ENCODE measurements at regions not wholly inside any gene's neighbourhood (a gene's known extent, or its start where the extent isn't known, plus 50 kb on each side); places are given as distances from the start of the nearest gene placed in this dataset.
"Not testable (repeated sequence)": the region's sequence is repeated elsewhere in the genome, so short reads cannot be mapped to it uniquely, and the experiment has no call there.

DNA sequence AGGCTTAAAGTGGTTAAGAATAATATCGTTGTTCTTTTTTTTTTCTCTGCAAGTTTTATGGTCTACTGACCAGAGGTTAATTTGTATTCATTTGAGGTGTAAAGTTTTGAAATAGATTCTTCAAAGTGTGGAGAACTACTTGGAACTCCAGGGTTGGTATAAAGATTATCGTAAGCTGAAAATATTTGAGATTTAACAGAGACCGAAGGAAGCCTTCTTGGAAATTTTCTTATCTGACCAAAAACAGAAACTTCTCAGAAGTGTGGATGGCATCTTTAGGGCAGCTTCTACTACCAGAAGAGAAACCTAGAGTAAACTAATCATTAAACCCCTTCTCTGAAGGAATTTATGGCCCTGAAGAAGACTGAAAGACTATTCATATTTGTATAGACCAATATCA lies 206.8 kb upstream of the MON1B start:
- DNase-seq (ENCODE audit: low spot score) = no peak

DNA sequence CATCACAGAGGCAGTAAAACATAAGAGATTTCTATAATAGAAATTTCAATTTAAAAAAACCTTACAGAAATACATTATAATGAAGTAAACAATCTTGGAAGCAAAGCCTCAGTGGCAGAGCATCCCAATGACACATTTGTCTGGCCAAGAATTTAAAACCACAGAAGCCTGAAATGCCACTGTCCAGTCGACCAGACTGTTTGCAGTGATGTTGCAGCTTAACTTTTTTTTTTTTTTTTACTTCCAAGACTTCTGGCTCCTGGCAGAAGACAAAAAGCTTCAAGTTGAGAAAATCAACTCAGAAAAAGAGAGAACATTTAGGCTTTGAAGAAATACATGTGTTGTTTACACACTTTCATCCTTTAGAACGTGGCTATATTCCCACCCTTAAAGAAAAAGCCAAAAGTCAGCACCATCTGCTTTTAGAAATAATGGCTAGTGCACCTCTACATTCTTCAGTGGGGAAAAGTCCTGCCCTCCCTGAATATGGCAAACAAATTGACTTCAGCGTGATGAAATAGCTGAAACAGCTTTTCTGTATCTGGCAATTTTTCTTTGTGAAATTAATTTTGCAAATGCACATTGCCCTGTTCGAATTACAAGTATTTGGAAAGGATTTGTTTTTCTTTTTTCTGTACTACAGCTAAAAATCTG lies 205.5 kb upstream of the MON1B start:
- DNase-seq (ENCODE audit: low spot score) = no peak

DNA sequence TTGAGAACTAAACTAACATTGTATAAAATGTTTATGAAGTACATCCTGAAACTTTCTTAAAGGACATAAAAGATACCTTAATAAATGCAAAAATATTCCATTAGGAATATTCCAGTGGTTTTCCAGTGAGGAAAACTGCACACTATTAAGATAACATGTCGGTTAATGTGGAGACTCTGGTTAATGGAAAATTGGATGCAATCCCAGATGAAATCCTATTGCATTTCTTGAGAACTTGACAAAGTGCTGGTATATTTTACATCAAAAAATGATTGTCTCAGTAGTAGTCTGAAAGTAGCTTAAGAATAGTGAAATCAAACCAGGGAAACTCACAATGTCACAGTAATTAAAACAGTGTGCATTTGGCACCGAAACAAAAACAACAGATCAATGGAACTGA lies 202.5 kb upstream of the MON1B start:
- no peak for DNase-seq (ENCODE audit: low spot score)

DNA sequence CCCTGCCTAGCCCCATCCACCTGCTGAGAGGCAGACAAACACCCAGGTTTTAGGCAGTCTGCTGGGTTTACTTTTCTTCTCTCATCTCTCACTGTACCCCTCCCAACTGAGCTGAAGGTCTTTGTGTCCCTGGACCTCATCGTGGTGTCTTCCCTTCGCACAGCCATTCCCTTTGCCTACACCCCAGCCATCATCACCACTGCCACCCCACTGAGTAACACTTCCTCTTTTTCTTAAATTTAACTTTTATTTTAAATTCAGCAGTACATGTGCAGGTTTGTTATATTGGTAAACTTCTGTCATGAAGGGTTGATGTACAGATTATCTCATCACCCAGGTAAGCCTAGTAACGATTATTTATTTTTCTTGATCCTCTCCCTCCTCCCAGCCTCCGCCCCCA lies 188.3 kb upstream of the MON1B start:
- no peak for DNase-seq (ENCODE audit: low spot score)

DNA sequence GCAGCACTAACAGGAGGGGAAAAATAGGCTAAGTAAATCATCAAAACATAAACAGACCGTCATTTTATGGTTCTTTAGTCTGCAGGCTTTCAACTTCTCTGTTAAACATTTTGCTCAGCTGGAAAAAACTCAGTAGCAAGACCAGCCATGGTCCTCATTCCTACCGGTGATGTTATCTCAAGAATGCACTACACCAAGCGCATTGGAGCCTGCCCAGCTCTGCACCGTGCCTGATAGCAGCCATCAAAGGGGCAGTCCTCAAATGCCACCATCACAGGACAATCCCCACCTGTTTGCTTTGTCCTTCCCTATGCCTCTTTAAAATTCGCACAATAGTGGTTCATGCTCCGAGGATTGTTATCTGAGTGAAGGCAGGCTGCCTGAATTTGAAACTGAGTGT lies 181.5 kb upstream of the MON1B start:
- DNase-seq (ENCODE audit: low spot score) = no peak

DNA sequence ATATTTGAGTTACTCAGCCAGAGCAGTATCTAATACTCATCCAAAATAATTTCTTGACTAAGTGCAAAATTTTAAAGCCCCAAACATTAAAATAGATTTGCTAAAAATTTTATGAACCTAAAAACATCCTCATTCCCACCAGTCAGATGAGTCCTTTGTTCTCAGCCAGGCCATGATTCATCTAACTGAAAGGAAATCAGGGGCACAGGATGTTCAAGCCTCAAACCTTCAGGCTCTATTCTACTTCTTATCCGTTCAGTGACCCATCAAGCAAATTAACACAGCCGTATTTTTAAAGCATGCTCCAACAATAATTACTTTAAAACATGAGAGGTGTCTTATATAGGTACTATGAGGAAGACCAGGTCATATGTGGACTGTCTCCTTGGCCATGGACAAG lies 176.5 kb upstream of the MON1B start:
- no peak for DNase-seq (ENCODE audit: low spot score)

DNA sequence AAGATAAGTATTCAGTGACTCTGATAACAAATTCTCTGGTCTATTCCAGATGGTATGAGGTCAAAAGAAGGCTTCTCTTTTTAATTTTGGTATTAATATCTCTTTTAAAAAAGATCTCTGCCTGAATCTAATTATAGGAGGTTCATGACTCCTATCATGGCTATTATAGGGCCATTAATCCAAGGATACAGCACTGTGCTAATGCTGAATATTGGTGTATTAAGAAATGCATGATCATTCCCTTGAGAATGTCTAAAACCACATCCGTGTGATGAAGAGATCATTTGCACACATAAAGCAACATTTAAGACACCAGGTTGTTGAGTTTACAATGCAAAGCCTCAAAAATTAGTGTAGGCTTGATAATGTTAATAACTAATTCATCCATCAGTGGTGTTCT lies 160.4 kb upstream of the MON1B start:
- no peak for DNase-seq (ENCODE audit: low spot score)

DNA sequence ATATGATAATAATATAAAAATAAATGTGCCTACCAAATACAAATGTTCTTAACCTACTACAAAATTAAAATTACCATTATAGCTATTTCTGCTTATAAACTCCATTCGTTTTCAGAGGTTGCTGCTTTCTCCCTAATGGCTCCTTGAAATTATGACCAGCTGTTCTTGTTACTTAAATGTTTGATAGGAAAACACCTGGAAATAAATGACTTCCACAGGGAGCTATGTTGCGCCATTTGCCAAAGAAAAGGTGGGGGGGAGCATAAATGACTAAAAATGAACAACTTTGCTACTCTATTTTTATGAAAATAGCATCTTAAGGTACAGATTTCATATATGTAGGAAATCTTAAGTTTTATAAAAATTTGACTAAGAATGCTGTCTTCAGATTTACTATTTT lies 157.5 kb upstream of the MON1B start:
- no peak for DNase-seq (ENCODE audit: low spot score)

DNA sequence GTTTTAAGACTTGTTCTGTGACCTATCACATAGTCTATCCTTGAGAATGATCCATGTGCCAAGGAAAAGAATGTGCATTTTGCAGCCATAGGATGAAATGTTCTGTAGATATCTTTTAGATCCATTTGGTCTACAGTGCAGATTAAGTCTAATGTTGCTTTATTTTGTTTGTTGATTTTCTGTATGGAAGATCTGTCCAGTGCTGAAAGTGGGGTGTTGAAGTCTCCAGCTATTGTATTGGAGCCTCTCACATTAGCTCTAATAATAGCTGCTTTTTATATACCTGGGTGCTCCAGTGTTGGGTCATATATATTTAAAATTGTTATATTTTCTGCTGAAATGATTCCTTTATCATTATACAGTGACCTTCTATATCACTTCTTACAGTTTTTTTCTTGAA lies 155.6 kb upstream of the MON1B start:
- DNase-seq (ENCODE audit: low spot score) = no peak

DNA sequence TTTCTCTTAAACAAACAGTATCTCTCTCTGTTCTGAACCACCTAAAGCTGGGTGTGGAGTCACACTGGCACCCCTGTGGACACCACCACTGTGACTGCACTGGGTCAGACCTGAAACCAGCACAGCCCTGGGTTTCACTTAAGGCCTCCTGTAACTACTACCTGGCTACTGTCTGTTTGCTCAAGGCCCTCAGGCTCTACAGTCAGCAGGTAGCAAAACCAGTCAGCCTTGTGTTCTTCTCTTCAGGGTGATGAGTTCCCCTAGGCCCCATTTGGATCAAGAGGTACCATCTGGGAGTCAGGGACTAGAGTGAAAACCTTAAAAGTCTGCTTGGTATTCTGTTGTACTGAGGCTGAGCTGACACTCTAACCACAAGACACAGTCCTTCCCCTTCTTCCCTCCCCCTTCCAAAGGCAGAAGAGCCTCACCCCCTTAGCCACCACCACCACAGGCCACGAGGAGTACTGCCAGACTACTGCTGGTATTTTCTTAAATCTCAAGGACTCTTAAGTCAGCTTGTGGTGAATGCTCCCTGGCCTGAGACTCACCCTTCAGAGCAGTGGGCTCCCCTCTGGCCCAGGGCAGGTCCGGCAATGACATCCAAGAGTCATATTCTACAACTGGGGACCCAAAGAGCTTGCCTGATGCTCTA lies 153.2 kb upstream of the MON1B start:
- no peak for DNase-seq (ENCODE audit: low spot score)

DNA sequence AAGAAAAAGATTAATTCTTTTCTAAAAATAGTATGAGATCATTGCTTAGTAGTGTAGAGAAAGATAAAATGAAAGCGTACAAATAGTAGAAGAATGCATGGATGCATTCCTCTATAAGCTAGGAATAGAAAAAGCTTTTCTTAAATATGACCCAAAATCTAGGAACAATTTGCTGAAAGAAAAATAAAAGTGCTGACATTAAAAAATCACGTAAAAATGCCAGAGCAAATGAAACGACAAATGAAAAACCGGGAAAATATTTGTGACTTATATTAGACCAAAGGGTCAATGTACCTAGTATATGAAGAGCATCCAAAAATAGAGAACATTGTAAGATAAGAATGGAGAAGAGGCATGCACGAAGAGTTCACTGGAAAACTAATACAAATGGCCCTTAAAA lies 149.5 kb upstream of the MON1B start:
- no peak for DNase-seq (ENCODE audit: low spot score)

DNA sequence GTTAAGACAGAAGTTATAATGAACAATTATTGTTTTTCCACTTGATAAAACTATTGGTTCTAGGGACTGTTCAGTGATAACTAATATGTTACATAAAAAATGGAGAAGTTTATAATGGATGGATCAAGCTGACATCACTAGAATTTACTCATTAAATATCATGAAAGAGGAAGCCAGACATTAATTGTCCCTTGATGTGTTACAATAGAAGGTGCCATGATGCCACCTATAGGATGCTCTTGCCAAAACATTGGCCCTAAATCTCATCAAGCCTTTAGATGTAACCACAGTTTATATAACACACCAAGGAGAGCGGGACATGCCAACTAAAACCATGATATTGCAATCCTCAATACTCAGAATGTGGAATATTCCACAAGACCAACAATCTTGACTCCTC lies 147.9 kb upstream of the MON1B start:
- no peak for DNase-seq (ENCODE audit: low spot score)

DNA sequence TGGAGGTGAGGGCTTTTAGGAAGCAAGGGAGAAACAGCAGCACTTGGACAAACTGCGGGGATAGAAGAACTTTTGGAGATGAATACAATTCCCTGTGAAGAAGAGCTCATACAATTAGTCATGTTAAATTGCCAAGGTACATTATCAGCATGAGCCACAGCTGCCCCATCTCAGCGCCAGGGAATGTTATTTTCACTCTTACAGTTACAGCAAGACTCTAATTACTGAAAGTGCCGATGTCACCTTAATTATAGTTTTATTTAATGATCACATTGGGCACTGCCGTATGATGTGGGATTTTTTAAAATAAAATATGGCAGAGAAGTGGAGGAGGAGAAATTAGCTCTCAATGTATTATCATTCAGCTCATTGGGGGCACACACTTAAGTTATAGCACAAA lies 144.8 kb upstream of the MON1B start:
- DNase-seq (ENCODE audit: low spot score) = no peak

DNA sequence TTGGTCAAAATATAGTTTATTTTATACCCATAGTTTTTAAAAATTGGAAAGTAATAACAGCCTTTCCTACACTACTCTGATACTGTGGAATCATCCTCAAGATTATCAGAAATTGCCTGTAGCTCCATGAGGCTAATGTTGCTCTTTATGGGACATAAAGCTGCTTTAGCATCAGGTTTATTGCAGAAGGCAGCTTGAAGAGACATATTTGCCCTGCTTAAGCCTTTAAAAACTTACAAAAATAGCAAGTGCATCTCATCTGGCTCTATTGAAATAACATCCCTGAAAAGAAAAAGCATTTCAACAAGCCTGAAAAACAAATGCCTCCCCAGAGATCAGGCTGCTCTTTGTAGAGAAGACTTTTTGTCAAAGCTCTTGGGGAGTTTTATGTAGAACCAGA lies 142.9 kb upstream of the MON1B start:
- no peak for DNase-seq (ENCODE audit: low spot score)

DNA sequence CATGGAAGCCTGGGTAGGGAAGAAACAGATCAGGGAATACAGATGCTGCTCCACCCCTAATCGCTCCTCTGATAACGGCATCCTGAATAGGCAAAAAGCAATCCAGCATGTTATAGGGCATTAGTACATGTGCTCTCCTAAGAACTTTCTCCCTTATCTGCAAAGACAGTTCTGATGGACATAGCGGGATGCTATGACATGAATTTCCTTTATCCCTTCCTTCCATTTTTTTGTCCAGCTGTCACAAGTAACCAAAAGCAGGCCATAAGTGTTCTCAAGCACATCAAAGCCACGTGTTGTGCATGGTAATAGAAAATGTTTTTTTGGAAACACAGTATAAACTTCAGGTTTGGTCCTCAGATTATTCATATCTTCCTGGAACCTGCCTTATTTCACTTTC lies 141.4 kb upstream of the MON1B start:
- no peak for DNase-seq (ENCODE audit: low spot score)

DNA sequence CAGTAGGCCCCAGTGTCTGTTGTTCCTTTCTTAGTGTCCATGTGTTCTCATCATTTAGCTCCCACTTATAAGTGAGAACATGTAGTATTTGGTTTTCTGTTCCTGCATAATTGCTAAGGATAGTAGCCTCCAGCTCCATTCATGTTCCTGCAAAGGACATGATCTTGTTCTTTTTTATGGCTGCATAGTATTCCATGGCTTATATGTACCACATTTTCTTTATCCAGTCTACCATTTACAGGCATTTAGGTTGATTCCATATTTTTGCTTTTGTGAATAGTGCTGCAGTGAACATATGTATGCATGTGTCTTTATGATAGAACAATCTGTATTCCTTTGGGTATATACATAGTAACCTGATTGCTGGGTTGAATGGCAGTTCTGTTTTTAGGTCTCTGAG lies 134.4 kb upstream of the MON1B start:
- DNase-seq (ENCODE audit: low spot score) = not testable (repeated sequence)

DNA sequence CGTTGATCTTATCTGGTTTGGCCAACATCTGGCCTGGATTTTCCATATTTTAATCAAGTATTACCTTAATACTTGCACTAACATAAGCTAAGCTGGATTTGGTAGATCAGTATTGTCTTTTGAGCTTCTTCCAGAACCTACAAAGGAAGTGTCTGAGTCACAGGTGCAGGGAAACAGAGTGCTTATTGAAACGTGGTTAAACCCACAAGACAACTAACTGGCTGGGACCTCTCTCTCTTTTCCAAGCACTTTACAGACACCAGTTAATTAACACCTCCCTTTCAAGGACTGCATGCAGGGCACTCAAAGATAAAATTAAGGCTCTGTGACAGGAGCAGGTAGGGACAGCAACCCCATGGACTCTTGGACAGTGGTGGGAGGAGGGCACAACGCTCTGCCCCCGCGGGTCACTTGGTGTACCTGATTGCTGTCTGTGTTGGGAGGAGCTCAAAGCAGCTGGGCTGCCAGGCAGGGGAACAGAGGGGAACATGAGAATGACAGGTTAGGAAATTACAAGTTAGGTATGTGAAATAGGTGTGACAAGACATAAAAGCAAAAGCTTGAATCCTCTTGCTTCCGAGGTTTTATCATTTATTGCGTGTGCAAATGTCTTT lies 133.7 kb upstream of the MON1B start:
- no peak for DNase-seq (ENCODE audit: low spot score)

DNA sequence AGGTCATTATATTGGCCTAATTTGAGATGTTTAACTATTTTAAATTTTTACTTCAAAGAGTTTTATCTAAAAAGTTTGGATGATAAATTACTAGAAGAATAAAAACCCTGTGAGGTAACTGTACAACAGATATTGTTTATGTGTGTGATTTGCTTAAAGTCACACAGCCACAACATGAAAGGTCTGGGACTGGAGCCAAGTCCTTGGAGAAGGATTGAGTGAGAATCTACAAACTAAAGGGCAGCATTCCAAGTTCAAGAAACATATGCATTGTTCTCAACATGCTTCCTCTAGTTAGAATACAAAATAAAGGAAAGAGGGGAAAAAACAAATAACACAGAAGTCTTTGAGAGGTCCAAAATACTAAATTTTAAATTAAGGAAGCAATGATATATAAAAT lies 131.5 kb upstream of the MON1B start:
- no peak for DNase-seq (ENCODE audit: low spot score)

DNA sequence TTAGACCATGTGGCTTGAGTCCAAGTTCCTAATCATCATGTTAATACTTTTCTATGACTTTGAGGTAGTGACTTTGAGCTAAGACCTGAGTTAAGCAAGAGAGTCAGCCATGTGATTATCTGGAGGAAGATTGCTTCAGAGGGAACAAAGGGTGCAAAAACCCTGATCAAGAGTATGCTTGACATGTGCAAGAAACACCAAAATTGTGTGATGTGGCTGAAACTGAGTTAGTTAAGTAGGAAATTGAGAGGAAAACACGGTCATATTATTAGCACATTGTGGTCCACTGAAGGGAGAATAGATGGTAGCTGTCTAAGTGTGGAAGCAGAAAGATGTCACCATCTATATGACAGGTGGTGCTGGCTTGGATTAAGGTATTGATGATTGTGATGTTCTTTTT lies 130.4 kb upstream of the MON1B start:
- no peak for DNase-seq (ENCODE audit: low spot score)

DNA sequence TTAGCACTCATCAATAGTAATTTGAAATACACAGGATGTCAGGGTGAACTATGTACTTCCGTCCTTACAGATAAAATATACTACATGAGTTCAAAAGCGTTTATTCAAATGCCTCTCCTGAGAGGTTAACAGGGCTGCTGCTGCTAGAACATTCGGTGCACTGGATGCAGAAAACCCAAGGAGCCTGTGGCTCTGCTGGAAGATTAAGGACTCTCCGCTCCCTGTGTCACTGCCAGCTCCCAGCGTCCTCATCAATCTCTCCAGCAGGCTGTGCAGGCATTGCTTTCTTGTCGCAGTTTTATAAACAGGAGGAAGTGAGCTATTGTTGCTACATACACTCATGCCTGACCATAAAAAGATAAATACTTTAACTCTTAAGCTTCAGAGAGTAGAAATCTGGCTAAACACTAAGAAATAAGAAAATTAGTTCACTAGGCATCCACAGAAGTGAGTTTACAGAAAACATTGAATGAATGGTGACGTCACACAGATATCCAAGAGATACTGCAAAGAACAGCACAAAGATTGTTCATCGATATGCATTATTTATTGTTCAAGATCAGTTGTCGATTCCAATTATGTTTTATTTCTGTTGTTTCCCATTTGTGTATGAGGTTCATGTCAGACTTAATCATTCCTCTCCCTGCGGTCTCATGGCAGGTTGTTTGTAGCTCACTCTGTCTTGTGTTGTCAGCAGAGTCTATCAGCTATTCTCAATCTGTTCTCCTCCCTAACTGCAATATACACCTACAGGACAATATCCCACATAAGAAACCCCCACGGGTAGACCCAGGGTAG lies 127.9 kb upstream of the MON1B start:
- DNase-seq (ENCODE audit: low spot score) = no peak

DNA sequence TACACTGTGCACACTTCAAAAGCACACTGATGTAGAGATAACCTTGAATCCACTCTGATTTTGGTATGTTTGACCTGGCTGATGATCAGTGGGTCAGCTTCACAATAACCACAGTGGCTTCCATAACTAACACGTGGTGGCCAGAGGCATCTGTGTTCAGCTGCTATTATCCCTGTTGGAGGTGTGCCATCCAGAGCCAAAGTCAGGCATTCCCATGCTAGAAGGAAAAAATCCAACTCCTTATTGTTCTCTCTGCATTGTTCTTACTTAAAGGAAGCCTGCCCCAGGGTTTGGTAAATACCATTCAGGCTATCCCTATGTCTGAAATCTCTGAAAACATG lies 127.3 kb upstream of the MON1B start:
- no peak for DNase-seq (ENCODE audit: low spot score)

DNA sequence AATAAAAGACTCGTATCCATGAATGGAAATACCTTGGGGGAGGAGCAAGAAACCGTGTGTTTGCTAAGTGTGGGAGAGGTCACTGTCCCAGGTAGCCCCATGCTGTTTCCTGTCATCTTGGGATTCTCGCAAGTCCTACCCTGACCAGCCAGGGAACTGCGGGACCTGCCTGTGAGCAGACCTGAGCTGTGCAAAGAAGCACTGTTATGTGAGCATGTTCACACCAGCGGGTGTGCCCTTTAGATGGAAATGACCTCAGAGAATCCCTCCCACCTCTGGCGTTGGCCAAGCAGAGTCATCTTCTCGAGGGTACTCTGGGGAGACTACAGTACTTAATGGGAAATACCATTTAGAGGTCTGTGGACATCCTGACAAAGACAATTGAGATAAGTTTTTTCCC lies 127.0 kb upstream of the MON1B start:
- DNase-seq (ENCODE audit: low spot score) = no peak

DNA sequence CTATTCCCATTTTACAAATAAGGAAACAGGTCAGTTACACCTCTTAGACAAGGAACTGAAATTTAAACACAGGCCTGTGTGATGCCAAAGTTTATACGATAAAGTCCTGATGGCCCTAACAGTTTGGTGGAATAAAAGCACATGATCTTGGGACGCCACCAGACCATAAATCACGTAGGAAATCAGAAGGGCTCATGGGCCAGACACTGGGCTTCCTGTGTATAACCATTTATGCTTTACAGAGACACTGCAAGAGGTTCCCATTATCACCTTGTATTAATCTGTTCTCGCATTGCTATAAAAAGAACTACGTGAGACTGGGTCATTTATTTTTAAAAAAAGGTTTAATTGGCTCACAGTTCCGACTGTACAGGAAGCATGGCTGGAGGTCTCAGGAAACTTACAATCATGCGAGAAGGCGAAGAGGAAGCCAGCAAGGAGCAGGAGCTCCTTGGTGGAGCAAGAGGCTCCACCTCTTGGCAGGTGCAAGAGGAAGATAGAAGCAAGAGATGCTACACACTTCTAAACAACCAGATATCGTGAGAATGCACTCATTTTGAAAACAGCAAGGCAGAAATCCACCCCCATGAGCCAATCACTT lies 124.0 kb upstream of the MON1B start:
- DNase-seq (ENCODE audit: low spot score) = no peak
